Activated CD4-positive, alpha-beta memory T cell treated with anti-CD3 and anti-CD28 coated beads for 36 hours (primary cell): ENCODE measurements at regions not wholly inside any gene's neighbourhood (a gene's known extent, or its start where the extent isn't known, plus 50 kb on each side); places are given as distances from the start of the nearest gene placed in this dataset.
A peak's percentile ranks its signal among the peaks of the same experiment; 100 is the strongest.

ENCODE experiments used
- CTCF ChIA-PET: fragments of 350-600 bp; sonication (Branson Sonifier 250); formaldehyde crosslinking; loops from one replicate; lab custom pipeline; 2021; ENCODE audit warnings: antibody characterized with exemption, inconsistent platforms; lab: Charles Lee
- POLR2A ChIA-PET: fragments of 350-600 bp; sonication (Branson Sonifier 250); formaldehyde crosslinking; loops from one replicate; lab custom pipeline; 2021; ENCODE audit warnings: antibody characterized with exemption; lab: Charles Lee
- DNase-seq: peaks from one replicate; pipeline ENCODE4 v3.0.0-alpha.2; 2020
- H3K27ac Mint-ChIP-seq: one replicate; pipeline ENCODE4 v1.8.0; 2021; ENCODE audit warnings: mixed read lengths
- H3K27me3 Mint-ChIP-seq: one replicate; pipeline ENCODE4 v1.8.0; 2021; ENCODE audit warnings: mixed read lengths
- H3K36me3 Mint-ChIP-seq: one replicate; pipeline ENCODE4 v1.8.0; 2021; ENCODE audit warnings: mixed read lengths
- H3K4me1 Mint-ChIP-seq: one replicate; pipeline ENCODE4 v1.8.0; 2021; ENCODE audit warnings: low read depth, mixed read lengths
- H3K4me3 Mint-ChIP-seq: one replicate; pipeline ENCODE4 v1.8.0; 2021; ENCODE audit warnings: mild to moderate bottlenecking, mixed read lengths
- H3K9me3 Mint-ChIP-seq: one replicate; pipeline ENCODE4 v1.8.0; 2021; ENCODE audit warnings: mixed read lengths
- intact Hi-C: fragments of 100-400 bp; cut with micrococcal nuclease; formaldehyde crosslinking; loops from one replicate; pipeline ENCODE4 v1.15.1; 2023

DNA sequence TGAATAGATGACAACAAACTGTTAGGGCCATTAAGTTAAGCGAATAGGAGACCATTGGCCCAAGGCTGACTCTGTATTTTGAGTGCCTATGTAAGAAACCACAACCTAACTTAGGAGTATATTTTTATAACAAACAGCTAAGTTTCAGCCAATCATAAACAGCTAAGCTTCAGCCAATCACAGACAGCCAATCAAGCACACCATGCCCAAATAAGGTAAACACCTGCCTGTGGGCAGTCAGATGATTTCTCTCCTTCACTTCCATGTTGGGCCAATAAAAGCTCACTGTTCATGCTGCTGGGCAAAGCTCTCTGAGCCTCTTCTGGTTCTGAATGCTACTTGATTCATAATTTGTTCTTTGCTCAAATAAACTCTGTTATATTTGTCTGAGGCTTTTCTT, 344.6 kb downstream of the BTG1 start:
- CTCF ChIA-PET: interaction anchor here (4.4 kb wide), 1 partner anchor 10 kb away, joined by 31 read pairs; no protein-coding TSS in a partner anchor
- Mint-ChIP-seq H3K9me3 (peaks cover 10% of the 10 kb centered on the region), H3K36me3 (peaks cover 5% of the 10 kb centered on the region), H3K27me3 (no peaks in the 10 kb centered on the region), H3K4me1 (peaks cover 3% of the 10 kb centered on the region), H3K4me3 (no peak overlapping the region), H3K27ac (no peak overlapping the region)
- intact Hi-C loops: no loop called here
- POLR2A ChIA-PET: no interaction called here
- no peak for DNase-seq

DNA sequence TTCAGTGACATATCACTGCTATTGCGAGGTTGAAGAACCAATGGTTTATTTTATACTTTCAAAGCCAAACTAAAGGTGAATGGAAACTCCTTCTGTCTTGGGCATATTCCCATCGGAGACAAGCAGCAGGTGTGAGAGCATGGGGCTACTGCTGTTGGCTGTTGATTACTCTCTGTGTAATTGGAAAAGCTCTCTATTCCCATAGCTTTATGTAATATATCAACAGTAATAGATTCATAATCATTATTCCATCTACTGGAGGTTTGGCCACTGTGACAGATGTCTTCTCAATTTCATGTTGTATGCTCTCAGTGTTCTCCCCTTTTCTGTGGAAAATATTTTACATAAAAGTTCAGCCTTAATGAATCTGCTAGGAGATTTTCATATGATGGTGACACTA, 352.0 kb downstream of the BTG1 start:
- Mint-ChIP-seq H3K4me3 (no peak overlapping the region), H3K27me3 (no peaks in the 10 kb centered on the region), H3K27ac (no peak overlapping the region), H3K4me1 (no peaks in the 10 kb centered on the region), H3K36me3 (no peaks in the 10 kb centered on the region), H3K9me3 (no peaks in the 10 kb centered on the region)
- intact Hi-C loops: no loop called here
- DNase-seq: no peak
- ChIA-PET POLR2A (no interaction called here), CTCF (interaction anchor here (0.5 kb wide), 1 partner anchor 18 kb away, joined by 3 read pairs; no protein-coding TSS in a partner anchor)

DNA sequence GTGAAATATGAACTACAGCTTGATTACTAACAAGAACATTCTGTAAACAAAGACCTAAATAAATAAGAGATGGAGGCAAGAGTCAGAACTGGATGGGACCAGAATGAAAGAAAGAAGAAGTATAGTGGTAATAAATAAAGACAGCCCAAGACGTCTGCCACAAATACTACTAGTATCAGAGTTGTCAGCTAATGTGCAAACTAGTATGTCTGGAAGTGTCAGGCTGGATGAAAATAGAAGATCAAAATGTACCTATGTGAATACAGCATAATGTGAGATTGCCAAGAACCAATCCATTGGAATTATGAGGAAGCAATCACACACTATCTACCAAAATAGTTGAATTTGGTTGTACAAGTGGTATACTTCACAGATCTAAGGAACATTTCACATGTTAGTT, 353.0 kb downstream of the BTG1 start:
- H3K4me1 Mint-ChIP-seq: peaks cover 1% of the 10 kb centered on the region
- ChIA-PET POLR2A (no interaction called here), CTCF (no interaction called here)
- no peaks in the 10 kb centered on the region for H3K9me3 Mint-ChIP-seq
- intact Hi-C loops: no loop called here
- H3K27ac Mint-ChIP-seq: no peak overlapping the region
- no peaks in the 10 kb centered on the region for H3K27me3 Mint-ChIP-seq
- H3K4me3 Mint-ChIP-seq: no peak overlapping the region
- H3K36me3 Mint-ChIP-seq: no peaks in the 10 kb centered on the region
- DNase-seq: no peak

DNA sequence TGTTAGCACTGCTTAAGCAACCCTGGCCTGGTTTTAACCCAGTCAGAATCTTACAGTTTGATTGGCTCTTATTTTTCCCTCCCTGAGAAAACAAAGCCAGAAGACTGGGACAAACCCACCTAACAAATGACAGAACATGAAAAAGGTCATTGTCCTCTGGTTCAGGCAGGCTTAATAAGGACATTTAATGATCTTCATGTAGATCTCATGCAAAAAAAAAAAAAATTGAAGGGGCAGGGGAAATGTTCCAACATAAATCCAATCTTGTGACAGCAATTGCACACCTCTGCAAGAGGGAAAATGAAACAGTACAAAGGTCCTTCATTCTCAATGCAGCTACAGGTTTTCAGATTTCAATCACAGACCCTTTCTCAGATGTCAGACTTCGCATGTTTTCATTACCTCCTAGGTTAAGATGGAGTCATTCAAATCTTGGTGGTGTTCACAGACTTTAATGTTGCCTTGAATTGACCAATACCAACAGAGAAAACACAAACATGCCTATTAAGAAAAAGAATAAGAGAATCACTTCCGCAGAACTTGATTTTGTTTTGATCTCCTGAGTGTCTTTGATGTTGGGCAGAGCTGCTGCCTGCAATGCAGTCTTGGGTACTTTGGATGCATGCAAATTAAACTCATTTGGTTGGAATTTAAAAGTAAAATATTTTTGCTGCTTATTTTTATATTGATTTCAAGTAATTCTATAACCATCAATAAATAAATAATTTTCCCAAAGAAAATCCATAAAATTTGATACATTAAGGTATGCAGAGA, 359.0 kb downstream of the BTG1 start:
- Mint-ChIP-seq H3K4me1 (peaks cover 22% of the 10 kb centered on the region), H3K4me3 (no peak overlapping the region), H3K9me3 (no peaks in the 10 kb centered on the region), H3K36me3 (no peaks in the 10 kb centered on the region), H3K27ac (no peak overlapping the region), H3K27me3 (peaks cover 1% of the 10 kb centered on the region)
- POLR2A ChIA-PET: no interaction called here
- intact Hi-C loops: no loop called here
- CTCF ChIA-PET: no interaction called here
- no peak for DNase-seq

DNA sequence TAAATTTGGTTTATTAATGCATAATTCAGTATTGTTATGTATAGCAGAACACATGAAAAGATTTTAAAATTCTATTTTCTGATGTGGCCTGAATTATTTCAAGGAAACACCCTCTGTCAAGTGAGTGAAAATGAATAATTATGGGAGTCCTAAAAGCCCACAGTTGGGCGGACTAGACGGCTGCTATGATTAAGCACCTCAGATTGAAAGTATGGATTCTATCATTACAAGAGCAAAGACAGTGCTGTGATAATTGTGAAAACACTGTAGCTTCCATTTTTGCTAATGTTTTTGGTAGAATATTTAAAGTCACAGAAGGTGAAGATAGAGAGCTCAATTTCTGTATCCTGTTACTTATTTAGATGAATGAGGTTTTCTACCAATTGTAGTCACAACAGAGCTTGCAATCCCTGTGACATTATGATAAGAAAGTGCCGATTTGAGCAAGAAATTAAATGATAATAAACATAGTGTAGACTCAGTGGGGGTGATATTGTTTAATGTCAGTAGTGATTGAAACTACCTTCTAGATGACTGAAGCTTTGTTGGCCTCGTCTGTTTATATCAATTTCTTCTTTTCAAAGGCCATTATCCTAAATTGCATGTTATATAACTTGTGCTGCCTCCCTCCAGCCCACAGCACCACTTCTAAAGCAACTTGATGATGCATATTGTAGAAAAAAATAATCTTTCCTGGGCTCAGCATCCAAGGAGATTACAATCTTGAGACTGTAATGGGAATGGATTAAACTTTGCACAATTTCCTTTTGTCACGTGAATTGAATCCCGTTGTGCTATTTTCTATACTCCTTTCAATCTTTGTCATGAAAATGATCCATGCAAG, 359.8 kb downstream of the BTG1 start:
- POLR2A ChIA-PET: interaction anchor here (0.9 kb wide), 1 partner anchor 9 kb away, joined by 3 read pairs; no protein-coding TSS in a partner anchor
- H3K27ac Mint-ChIP-seq: no peak overlapping the region
- no peak overlapping the region for H3K4me3 Mint-ChIP-seq
- no peaks in the 10 kb centered on the region for H3K9me3 Mint-ChIP-seq
- DNase-seq: peak; percentile 42
- intact Hi-C loops: no loop called here
- CTCF ChIA-PET: interaction anchor here (0.6 to 1.1 kb wide), 2 partner anchors 23 to 91 kb away, joined by 3 read pairs; no protein-coding TSS in a partner anchor
- H3K27me3 Mint-ChIP-seq: peaks cover 3% of the 10 kb centered on the region
- H3K4me1 Mint-ChIP-seq: peaks cover 22% of the 10 kb centered on the region
- H3K36me3 Mint-ChIP-seq: no peaks in the 10 kb centered on the region

DNA sequence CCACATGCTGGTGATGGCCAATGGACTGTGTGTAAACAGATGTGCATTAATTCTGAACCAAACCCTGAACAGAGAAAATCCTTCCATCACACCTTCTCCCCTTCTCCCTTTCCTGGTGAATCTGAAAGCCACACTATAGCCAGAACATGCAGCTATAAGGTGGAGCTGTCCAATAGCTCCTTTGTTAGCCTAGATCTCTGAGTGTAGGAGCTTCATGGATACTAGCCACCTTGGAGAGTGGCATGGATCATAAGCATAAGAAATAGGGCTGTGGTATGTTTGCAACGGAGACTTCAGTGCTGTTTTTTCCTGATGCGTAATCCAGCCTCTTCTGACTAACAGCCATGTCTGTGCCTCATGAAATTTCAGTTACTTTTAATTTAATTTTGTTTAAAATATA, 364.5 kb downstream of the BTG1 start:
- Mint-ChIP-seq H3K9me3 (no peaks in the 10 kb centered on the region), H3K27me3 (peaks cover 3% of the 10 kb centered on the region), H3K36me3 (no peaks in the 10 kb centered on the region), H3K27ac (no peak overlapping the region), H3K4me1 (peaks cover 31% of the 10 kb centered on the region), H3K4me3 (no peak overlapping the region)
- intact Hi-C loops: no loop called here
- ChIA-PET POLR2A (no interaction called here), CTCF (no interaction called here)
- DNase-seq: no peak

DNA sequence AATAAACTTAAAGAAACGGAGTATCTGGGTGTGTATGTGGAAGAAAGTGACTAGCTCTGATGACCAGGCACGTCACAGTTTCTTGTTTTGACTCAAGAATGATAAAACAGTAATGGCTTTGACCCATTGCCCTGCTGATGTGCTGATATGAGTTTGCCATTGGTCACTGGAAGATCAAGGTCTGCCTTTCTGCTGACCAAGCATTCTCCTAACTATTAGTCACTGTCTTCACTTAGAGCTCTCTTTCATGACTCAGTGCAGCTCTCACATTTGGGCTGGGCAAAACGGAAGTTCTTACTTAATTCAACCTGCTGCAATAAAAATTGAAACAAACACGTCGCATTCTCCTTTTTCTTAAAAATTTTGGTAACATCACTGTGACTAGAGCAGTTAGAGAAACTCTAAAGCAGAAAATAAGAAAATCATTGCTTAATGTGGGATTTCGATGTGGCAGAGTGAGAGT, 366.7 kb downstream of the BTG1 start:
- POLR2A ChIA-PET: interaction anchor here (1.0 to 2.0 kb wide), 3 partner anchors 98 to 366 kb away, joined by 3 to 13 read pairs (median 4); partner anchors contain the start of gene BTG1
- peaks cover 27% of the 10 kb centered on the region for H3K4me1 Mint-ChIP-seq

DNA sequence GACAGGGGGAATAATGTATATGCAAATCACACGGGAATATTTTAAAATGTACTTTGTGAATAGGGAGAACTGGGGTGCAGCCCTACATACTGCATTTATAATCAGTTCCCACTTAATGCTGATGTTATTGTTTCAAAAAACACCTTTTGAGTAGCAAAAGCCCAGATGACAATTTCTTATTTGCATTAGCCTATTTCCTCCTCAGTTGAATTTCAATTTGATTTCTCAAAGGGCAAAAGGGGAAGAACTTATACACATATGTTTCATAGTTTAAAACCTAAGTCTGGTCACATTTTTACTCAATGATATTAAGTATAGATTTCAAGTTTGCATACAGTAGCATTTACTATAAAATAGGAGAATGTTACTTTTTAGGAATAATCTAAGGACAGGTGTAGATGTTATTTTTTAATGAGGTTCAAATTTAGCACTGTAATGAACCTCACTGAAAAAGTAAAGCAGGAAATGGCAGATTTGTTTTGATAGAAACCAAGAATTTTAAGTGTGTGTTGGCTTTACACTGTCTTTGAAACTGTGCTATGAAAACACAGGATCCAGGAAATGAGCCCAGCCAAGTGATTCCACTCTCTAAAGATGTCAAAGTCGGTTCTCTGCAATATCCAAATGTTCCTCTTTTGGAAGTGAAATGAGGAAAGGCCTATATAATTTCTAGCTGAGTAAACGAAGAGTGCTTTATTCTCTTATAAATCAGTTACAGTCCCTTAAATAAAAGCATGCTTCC, 367.4 kb downstream of the BTG1 start:
- peaks cover 27% of the 10 kb centered on the region for H3K4me1 Mint-ChIP-seq

More for the DNA sequence above, 366.7 kb downstream of the BTG1 start:
- peak; percentile 65 for DNase-seq
- CTCF ChIA-PET: interaction anchor here (0.5 to 1.8 kb wide), 8 partner anchors 32 to 724 kb away, joined by 3 to 15 read pairs (median 3); partner anchors contain the start of gene BTG1
- no peaks in the 10 kb centered on the region for H3K9me3 Mint-ChIP-seq
- peaks cover 3% of the 10 kb centered on the region for H3K27me3 Mint-ChIP-seq
- peak overlapping the region; percentile 48 for H3K4me3 Mint-ChIP-seq
- H3K27ac Mint-ChIP-seq: peak overlapping the region; percentile 75
- intact Hi-C loops: loop anchor here (1.0 to 10.0 kb wide), 11 partner anchors 32 to 813 kb away; partner anchors contain the start of gene BTG1
- H3K36me3 Mint-ChIP-seq: no peaks in the 10 kb centered on the region

DNA sequence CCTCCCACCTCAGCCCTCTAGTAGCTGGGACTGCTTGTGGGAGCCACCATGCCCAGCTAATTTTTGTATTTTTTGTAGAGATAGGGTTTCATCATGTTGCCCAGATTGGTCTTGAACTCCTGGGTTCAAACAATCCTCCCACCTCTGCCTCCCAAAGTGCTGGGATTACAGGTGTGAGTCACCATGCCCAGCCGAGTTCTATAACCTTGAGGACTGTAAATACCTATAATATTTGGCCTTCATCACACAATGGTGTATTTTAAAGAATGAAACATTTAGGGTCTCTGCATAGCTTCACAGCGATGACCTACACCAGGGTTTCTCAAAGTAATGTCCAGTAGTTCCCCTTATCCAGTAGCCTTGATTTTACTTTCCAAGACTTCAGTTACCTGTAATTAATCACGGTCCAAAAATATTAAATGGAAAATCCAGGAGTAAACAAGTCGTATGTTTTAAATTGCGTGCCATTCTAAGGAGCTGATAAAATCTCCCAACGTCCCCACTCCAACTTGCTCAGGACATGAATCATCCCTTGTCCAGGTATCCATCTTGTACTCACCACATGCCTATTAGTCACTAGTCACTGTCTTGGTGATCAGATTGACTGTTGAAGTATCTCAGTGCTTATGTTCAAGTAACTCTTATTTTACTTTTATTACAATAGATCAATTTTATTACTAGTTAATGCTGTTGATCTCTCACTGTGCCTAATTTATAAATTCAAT, 368.2 kb downstream of the BTG1 start:
- no peaks in the 10 kb centered on the region for H3K9me3 Mint-ChIP-seq
- H3K4me1 Mint-ChIP-seq: peaks cover 27% of the 10 kb centered on the region
- CTCF ChIA-PET: interaction anchor here (0.6 to 2.1 kb wide), 3 partner anchors 34 to 396 kb away, joined by 3 to 6 read pairs (median 3); no protein-coding TSS in a partner anchor
- peaks cover 3% of the 10 kb centered on the region for H3K27me3 Mint-ChIP-seq
- POLR2A ChIA-PET: interaction anchor here (0.8 kb wide), 1 partner anchor 8 kb away, joined by 3 read pairs; no protein-coding TSS in a partner anchor
- no peak overlapping the region for H3K4me3 Mint-ChIP-seq
- no peaks in the 10 kb centered on the region for H3K36me3 Mint-ChIP-seq
- peak; percentile 9 for DNase-seq
- intact Hi-C loops: loop anchor here (5.0 to 10.0 kb wide), 4 partner anchors 75 to 815 kb away; no protein-coding TSS in a partner anchor
- peak overlapping the region; percentile 58 for H3K27ac Mint-ChIP-seq

More for the DNA sequence above, 367.4 kb downstream of the BTG1 start:
- Mint-ChIP-seq H3K36me3 (no peaks in the 10 kb centered on the region), H3K4me3 (peak overlapping the region; percentile 48), H3K9me3 (no peaks in the 10 kb centered on the region), H3K27ac (peak overlapping the region; percentile 75), H3K27me3 (peaks cover 3% of the 10 kb centered on the region)
- ChIA-PET POLR2A (interaction anchor here (1.0 to 2.0 kb wide), 3 partner anchors 99 to 367 kb away, joined by 3 to 13 read pairs (median 4); partner anchors contain the start of gene BTG1), CTCF (interaction anchor here (0.5 to 1.8 kb wide), 7 partner anchors 32 to 724 kb away, joined by 3 to 15 read pairs (median 3); partner anchors contain the start of gene BTG1)
- intact Hi-C loops: loop anchor here (2.0 to 10.0 kb wide), 10 partner anchors 33 to 814 kb away; partner anchors contain the start of gene BTG1
- no peak for DNase-seq

DNA sequence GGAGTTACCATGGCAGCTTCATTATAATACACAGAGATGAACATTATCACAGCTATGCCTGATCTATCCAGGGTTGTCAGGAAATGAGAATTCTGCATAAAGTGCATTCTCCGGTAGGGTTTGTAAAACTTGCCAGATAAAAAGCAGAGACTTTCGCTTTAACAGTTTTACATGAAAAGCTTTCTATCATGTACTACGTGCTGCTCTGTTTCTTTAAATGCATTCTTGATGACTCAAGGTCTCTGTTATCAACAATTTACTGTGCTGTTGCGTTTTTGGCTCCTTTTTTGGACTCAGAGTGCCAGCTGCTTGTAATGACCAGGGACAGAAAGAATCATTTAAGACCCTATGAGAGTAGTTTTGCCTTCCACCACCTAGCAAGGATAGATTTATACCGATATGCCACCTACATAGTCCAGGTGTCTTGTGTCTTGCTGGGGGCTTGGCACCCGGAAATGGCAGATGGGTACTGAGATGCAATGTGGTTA, 371.2 kb downstream of the BTG1 start:
- Mint-ChIP-seq H3K27ac (peak overlapping the region; percentile 10), H3K4me1 (peaks cover 27% of the 10 kb centered on the region), H3K9me3 (no peaks in the 10 kb centered on the region), H3K4me3 (no peak overlapping the region), H3K27me3 (no peaks in the 10 kb centered on the region), H3K36me3 (no peaks in the 10 kb centered on the region)
- CTCF ChIA-PET: interaction anchor here (0.8 kb wide), 1 partner anchor 875 kb away, joined by 3 read pairs; no protein-coding TSS in a partner anchor
- POLR2A ChIA-PET: interaction anchor here (1.2 kb wide), 1 partner anchor 370 kb away, joined by 3 read pairs; no protein-coding TSS in a partner anchor
- DNase-seq: peak; percentile 9
- intact Hi-C loops: loop anchor here (10.0 kb wide), 1 partner anchor 630 kb away; no protein-coding TSS in a partner anchor
